ENCODE measurements at regions not wholly inside any gene's neighbourhood (a gene's known extent, or its start where the extent isn't known, plus 50 kb on each side); places are given as distances from the start of the nearest gene placed in this dataset.

DNA sequence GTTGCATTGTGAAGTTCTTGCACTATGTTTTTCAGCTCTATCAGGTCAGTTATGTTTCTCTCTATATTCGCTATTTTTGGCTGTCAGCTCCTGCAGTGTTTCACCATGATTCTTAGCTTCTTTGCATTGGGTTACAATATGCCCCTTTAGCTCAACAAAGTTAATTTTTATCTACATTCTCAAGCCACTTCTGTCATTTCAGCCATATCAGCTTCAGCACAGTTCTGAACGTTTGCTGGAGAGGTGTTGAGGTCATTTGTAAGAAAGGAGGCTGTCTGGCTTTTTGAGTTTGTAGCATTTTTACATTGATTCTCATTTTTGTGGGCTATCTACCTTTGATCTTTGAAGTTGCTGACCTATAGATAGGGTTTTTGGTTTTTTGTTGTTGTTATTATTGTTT lies 573.2 kb upstream of the RGS18 start:
- TF ChIP-seq, protein P1, sequence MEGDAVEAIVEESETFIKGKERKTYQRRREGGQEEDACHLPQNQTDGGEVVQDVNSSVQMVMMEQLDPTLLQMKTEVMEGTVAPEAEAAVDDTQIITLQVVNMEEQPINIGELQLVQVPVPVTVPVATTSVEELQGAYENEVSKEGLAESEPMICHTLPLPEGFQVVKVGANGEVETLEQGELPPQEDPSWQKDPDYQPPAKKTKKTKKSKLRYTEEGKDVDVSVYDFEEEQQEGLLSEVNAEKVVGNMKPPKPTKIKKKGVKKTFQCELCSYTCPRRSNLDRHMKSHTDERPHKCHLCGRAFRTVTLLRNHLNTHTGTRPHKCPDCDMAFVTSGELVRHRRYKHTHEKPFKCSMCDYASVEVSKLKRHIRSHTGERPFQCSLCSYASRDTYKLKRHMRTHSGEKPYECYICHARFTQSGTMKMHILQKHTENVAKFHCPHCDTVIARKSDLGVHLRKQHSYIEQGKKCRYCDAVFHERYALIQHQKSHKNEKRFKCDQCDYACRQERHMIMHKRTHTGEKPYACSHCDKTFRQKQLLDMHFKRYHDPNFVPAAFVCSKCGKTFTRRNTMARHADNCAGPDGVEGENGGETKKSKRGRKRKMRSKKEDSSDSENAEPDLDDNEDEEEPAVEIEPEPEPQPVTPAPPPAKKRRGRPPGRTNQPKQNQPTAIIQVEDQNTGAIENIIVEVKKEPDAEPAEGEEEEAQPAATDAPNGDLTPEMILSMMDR (IDR thresholded peaks at IDR 0.05; ENCODE audit: borderline replicate concordance, extremely low read depth, low read length, poor library complexity, severe bottlenecking): no peak
- no peak for TF ChIP-seq EZH2 (IDR thresholded peaks at IDR 0.05; ENCODE audit: borderline replicate concordance, low read depth, low read length, severe bottlenecking)
